GM10248 (cell line): ENCODE measurements at regions not wholly inside any gene's neighbourhood (a gene's known extent, or its start where the extent isn't known, plus 50 kb on each side); places are given as distances from the start of the nearest gene placed in this dataset.

Experiments
- CTCF ChIA-PET: fragments of 300-600 bp; sonication (Branson Sonifier 250); formaldehyde crosslinking; extraction: SDS; loops from one replicate; lab custom pipeline; 2021; ENCODE audit warnings: antibody characterized with exemption; lab: Yijun Ruan, JAX
- POLR2A ChIA-PET: fragments of 350-650 bp; sonication (Branson Sonifier 250); formaldehyde crosslinking; extraction: SDS; loops from one replicate; lab custom pipeline; 2020; ENCODE audit warnings: antibody characterized with exemption; lab: Yijun Ruan, JAX
- DNase-seq: peaks from one replicate; pipeline ENCODE4 v3.0.0; 2012; ENCODE audit errors: extremely low spot score
- TF ChIP-seq, protein P1 (sequence below): IDR thresholded peaks from 2 replicates; pipeline ENCODE4 v1.5.1; 2012; ENCODE audit warnings: mild to moderate bottlenecking, low read depth; ENCODE audit errors: extremely low read depth, missing control alignments, control extremely low read depth

DNA sequence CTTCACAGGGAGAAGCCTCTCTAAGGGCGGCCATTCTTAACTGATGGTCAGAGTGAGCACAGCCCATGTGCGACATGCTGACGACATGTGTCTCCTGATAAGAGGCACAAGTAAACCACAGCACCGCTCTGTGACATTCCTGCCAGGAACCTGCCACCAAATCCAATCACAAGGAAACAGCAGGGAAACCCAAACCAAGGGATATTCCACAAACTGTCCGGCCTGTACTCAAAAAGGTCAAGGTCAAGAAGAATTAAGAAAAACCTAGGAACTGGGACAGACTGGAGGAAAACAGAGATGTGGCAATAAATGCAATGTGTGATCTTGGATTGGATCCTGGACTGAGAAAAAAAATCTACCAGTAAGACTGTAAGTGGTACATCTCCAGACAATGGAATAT is 91.9 kb downstream of the SYNE3 start:
- DNase-seq: no peak
- POLR2A ChIA-PET: no interaction called here
- CTCF ChIA-PET: interaction anchor here (4.5 to 6.9 kb wide), 3 partner anchors 8 to 102 kb away, joined by 26 to 100 read pairs (median 31); no protein-coding TSS in a partner anchor
- TF ChIP-seq, protein P1, sequence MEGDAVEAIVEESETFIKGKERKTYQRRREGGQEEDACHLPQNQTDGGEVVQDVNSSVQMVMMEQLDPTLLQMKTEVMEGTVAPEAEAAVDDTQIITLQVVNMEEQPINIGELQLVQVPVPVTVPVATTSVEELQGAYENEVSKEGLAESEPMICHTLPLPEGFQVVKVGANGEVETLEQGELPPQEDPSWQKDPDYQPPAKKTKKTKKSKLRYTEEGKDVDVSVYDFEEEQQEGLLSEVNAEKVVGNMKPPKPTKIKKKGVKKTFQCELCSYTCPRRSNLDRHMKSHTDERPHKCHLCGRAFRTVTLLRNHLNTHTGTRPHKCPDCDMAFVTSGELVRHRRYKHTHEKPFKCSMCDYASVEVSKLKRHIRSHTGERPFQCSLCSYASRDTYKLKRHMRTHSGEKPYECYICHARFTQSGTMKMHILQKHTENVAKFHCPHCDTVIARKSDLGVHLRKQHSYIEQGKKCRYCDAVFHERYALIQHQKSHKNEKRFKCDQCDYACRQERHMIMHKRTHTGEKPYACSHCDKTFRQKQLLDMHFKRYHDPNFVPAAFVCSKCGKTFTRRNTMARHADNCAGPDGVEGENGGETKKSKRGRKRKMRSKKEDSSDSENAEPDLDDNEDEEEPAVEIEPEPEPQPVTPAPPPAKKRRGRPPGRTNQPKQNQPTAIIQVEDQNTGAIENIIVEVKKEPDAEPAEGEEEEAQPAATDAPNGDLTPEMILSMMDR: no peak

DNA sequence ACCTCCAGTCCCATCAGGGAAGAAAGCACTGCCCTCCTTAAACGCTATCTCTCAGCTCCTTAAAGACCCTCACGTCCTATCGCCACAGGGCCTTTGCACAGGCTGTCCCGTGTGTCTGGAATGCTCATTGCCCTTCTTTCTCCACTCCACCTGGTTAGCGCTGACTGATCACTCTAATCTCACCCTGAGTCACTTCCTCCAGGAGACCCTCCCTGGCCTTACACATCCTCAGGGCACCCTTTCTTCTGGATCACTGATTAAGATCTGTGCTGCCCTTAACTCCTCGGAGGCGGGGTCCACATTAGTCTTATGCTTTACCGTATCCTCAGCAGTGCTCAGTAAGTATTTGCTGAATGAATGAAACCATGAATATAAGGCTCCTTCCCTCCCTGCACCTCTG is 94.7 kb downstream of the SYNE3 start:
- ChIA-PET POLR2A (no interaction called here), CTCF (interaction anchor here (1.7 kb wide), 1 partner anchor 106 kb away, joined by 5 read pairs; no protein-coding TSS in a partner anchor)
- TF ChIP-seq, protein P1: no peak
- DNase-seq: no peak

DNA sequence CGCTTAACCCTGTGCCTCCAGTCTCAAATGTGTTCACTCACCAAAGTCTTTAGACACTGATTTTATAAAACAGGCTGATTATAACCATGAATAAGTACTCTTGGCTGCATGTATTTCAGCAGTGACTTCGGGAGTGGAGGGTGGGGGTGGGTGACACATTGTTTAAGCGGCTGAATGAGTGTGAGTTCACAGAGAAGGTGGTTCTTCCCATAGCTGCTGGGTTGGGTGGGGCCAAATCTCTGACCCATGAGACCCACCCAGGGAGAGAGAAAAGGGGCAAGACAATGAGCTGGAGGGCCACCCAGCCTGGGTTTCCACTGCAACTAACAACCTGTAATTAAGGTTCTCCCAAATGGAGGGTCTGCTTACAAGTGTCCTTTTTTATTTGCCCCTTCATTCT is 96.4 kb downstream of the SYNE3 start:
- DNase-seq: no peak
- ChIA-PET POLR2A (no interaction called here), CTCF (no interaction called here)
- TF ChIP-seq, protein P1: no peak

DNA sequence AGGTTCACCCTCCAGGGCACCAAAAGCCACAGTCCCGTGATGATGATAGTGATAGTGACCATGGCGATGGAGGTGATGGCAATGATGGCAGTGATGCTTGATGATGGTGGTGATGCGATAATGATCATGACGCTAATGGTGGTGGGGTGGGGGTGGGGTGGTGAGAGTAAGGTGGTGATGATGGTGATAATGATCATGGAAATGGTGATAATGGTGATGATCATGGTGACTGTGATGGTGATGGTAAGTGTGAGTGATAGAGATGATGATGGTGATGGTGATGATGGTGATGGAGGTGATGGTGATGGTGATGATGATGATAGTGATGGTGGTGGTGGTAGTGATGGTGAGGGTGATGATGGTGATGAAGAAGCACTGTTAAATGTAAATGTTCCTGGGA is 96.9 kb downstream of the SYNE3 start:
- TF ChIP-seq, protein P1: no peak
- ChIA-PET CTCF (interaction anchor here (1.0 kb wide), 1 partner anchor 23 kb away, joined by 4 read pairs; no protein-coding TSS in a partner anchor), POLR2A (no interaction called here)

DNA sequence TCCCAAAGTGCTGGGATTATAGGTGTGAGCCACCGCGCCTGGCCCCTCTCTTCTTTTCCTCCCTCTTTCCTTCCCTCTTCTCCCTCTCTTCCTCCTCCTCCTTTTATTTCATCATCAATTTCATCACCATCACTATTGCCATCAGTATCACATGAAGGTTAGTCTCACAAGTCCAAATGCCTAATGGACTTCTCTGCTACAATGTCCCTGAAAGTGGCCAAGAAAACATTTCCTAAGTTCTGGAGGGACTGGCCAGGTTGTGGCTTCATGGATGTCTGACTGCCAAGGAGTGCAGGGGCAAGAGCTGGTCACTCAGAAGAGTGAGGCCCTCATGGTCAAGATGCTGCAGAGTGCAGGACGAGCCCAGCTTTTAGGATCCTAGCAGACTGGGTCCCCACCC is 97.6 kb downstream of the SYNE3 start:
- POLR2A ChIA-PET: no interaction called here
- TF ChIP-seq, protein P1: no peak
- CTCF ChIA-PET: interaction anchor here (1.0 kb wide), 1 partner anchor 23 kb away, joined by 4 read pairs; no protein-coding TSS in a partner anchor

More for the DNA sequence above, 96.9 kb downstream of the SYNE3 start:
- no peak for DNase-seq

DNA sequence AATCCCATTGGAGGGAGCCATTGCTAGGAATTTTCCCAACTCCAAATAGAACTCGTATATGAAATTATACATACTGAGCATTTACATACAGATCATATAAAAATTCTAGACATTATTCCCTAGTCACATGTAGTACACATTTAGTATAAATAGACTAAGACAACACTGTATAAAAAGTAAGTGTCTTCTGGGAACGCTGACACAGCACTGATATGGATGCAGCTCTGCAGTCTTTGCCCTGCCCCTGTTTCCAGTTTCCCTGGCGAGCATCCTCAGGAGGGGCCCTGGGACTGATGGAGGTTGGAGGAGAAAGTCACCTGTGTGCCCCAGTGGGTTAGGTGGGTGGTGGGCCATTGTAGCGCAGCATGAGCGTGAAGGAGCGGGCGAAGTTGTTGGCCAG is 97.8 kb upstream of the CLMN start:
- CTCF ChIA-PET: interaction anchor here (1.1 to 3.9 kb wide), 2 partner anchors 9 to 118 kb away, joined by 3 to 26 read pairs; no protein-coding TSS in a partner anchor
- TF ChIP-seq, protein P1: no peak
- DNase-seq: no peak
- POLR2A ChIA-PET: no interaction called here

More for the DNA sequence above, 97.6 kb downstream of the SYNE3 start:
- no peak for DNase-seq
